NCI-H1436 treated with DMSO at 0.1 percent for 48 hours (cell line): ENCODE measurements at regions not wholly inside any gene's neighbourhood (a gene's known extent, or its start where the extent isn't known, plus 50 kb on each side); places are given as distances from the start of the nearest gene placed in this dataset.

Experiments used
- DNase-seq: peaks from one replicate; lab custom pipeline; 2025; lab: John Stamatoyannopoulos, UW

DNA sequence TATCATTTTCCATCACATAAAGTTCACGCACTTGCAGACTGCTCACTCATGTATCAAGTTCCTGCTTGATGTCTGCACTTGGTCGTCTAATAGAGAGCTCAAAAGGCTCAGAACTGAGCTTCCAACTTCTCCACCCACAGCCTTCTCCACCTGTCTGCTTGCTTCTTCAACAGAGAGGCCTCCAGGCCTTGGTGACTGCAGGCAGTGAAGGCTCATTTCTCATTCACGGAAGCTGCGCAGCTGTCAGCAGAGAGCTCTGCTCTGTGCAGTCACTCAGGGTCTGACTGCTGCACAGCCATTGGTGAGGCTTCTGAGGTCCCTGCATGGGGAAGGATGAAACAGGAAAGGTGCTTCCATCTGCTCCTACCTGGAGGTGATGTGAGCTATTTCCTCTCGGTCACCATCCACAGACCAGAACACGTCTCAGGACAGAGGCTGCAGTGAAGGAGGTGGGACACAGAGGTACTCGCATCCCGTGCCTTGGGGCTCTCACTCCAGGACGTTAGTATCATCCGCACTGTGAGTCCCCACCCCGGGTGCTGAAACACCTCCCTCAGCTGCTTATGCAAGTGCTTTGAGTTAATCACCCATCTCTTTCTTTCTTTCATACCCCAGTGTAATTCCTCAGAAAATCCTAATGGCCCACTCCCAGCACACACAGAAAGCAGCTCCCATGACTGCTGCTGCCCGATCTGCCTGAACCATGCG, 126.2 kb downstream of the TMEM18 start:
- no peak for DNase-seq

DNA sequence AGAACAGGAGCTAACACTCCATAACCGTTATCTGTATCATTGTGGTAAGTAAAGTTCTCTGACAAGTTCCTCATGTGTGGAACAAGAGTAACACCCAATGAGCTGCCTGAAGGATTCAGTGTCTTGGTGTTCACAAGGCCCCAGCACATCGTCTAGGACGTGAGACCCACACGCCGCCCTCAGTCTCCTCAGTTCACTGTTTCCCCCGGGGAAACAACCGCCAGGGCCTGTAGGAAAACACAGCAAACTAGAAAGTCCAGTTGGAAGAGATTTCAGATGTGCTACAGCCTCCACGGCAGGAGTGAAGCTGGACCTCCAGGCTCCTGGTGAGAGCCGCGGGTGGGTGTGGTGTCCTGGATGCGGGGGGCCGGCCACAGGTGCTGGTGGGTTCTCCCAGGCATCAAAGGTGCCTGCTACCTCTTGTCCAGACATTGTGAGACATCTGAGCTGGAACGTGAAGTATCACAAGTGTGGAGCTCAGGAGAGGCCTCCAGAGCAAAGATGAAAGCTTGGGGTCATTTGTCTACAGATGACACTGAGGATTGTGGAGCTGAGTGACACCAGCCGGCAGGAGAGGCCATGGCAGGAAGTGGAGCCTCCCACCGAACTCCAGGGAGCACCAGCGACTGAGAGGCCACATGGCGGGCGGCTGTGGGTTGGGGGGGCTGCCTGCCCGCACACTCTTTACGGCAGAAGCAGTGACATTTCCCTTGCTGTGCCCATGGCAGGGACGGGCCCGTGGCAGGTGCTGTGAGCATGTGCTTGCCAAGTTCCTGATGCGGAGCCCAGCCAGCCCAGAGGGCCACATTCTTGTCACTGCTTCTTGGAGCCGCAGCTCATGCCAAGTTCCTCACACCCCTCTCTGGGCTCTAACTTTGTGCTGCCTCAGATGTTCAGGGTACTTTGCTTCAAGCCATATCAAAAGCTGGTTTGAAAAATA, 131.2 kb downstream of the TMEM18 start:
- no peak for DNase-seq

DNA sequence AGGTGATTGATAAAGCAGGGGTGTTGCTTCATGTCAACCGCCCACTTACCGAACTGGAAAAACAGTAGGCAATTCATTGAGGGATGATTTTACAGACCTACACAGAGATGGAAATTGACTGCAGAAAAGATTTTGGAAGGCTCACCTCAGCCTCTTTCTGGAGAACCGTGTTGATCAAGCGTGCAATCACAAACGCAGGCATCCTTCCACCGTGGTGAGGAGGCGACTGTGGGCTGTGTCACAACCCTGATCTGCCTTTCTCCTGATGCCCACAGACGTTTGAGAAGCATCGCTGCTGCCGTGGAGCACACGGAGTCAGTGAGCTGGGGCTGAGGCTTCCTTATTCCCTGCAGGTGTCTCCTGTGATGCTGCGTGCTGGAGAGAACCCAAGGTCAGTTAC, 132.0 kb downstream of the TMEM18 start:
- no peak for DNase-seq

DNA sequence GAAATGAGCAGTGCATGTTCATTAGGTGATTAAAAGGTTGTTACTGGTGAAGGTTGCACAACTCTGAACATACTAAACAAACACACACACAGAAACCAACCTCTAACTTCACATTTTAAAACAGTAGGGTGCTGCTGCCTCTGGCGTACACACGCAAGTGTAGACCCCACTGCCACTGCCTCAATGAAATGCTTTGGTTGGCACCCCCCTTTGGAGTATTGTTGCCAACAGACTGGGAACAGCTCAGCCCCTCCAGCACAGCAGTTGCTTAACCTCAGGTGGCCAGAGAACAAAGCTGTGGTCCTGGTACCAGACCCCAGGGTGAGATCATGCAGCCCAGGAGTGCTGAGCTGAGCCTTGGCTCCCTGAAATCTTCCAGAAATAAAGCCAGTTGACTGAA, 138.6 kb downstream of the TMEM18 start:
- no peak for DNase-seq

DNA sequence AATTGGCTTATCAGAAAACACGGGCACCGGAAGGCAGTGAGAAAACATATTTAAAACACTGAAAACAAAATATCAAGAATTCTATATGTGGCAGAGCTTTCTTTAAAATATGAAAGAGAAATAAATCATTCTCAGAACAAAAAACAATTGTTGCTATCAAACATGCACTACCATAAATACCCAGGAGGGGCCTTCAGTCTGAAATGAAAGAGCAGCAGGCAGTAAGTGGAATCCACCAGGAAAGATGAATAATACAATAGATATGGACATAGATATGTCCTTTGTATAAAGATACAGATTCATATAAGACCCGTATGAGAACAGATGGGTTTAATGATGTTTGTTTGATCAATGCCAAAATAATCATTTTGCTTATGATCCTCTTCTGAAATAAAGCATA, 142.0 kb downstream of the TMEM18 start:
- DNase-seq = no peak

DNA sequence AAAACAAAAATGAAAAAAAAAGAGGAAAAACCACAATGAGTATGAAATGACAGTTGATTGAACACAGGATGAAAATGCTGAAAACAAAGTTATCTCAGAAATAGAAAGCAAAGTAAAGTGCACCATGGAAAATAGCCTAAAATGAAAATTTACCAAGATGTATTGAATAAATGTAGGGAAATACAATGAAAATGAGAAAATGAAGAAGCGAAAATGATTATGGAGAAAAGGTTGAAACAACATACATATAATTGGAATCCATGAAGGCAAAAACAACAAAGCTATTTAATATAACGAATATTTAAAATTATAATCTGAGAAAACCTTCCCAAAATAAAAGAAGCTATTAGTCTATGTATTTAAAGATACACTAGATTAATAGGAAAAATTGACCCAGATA, 147.4 kb downstream of the TMEM18 start:
- DNase-seq = no peak

- peak; percentile 37 for DNase-seq
Measured at GRCh38 chr2:529424-529823, 147.8 kb downstream of the TMEM18 start.

- DNase-seq = no peak
Measured at GRCh38 chr2:527581-527980, 149.6 kb downstream of the TMEM18 start.

DNA sequence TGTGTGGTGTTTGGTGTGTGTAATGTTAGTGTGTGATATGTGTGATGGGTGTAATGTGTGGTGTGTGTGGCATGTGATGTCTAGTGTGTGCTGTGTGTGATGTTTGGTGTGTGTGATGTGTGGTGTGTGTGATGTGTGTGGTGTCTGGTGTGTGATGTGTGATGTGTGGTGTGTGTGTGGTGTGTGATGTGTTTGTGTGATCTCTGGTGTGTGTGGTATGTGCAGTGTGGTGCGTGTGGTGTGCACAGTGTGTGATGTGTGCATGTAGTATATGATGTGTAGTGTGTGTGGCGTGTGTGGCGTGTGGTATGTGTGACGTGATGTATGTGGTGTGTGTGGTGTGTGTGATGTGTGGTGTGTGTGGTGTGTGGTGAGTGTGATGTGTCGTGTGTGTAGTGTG, 150.3 kb downstream of the TMEM18 start:
- no peak for DNase-seq

DNA sequence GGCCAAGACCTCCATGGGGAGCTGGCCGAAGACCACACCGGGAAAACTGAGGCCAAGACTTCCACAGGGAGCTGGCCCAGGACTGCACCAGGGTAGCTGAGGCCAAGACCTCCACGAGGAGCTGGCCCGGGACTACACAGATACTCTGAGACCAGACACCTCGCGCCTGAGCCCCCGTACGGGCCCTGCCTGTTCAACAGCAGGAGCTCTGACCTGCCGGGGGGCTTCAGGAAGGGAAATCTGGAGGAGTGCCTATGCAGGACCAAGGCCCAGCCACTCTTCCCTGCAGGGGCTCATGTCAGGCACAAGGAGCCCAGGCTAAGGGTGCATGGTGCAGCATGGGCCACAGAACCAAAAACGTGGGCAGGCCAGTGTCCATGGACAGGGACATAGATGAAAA, 151.6 kb downstream of the TMEM18 start:
- DNase-seq = no peak

- no peak for DNase-seq
Measured at GRCh38 chr2:525021-525420, 152.2 kb downstream of the TMEM18 start.

DNA sequence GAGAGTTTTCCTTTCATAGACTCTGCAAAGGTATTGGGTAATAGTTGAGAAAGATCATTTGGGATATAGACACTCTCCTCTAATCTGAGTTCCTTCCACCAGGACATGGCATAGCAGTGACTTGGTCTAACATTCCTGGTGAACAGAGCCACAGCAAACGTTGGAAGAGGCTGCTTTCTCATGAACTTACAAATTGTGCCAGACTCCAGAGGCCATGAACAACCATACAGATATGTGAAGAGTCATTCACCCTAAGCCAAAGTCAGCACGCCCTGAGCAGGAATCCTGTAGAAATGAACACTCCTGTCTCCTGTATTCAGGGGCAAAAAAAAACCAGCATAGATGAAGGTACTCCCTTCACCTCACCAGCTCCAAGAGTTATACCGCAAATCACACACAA, 152.8 kb downstream of the TMEM18 start:
- DNase-seq = no peak

GRCh38 chr2:523698-524270, 153.4 kb downstream of the TMEM18 start:
- no peak for DNase-seq

DNA sequence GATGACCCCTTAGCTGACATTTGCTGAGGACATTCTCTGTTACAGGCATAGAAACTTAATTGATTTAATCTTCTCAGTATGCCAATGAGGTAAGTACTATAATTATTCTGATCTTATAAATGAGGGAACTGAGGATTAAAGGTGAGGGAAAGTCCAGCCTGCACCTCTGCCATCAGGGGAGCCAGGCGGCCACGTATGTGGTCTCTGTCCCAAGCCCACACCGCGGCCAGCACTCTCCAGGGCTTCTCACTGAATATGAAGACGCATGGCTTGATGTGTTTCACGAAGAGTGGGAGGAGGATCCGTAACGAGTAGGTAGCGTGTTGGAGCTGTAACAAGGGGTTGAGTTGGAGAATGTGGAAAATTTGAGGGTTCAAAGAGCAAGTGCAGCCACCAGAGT, 154.4 kb downstream of the TMEM18 start:
- DNase-seq = no peak

DNA sequence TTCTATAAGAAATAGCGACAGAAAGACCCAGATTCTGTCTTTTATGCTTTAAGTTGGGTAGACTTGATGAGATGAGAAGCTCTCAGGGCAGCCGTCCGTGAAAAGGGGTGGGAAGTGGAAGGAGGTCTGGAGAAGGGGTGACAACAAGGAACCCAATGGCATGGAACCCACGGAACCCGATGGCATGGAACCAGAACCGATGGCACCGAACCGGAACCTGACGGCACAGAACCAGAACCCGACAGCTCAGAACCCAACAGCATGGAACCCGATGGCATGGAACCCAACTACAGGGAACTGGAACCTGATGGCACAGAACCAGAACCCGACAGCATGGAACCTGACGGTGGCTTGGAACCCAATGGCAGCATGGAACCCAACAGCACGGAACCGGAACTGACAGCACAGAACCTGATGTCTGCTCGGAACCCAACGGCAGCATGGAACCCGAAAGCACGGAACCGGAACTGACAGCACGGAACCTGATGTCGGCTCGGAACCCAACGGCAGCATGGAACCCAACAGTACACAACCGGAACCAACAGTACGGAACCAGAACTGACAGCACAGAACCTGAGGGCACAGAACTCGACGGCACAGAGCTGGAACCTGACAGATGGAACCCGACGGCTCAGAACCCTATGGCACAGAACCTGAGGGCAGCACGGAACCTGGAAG, 155.2 kb downstream of the TMEM18 start:
- DNase-seq = no peak

GRCh38 chr2:520663-521340, 156.4 kb downstream of the TMEM18 start:
- no peak for DNase-seq

- DNase-seq = no peak
Measured at GRCh38 chr2:516944-517343, 160.3 kb downstream of the TMEM18 start.

DNA sequence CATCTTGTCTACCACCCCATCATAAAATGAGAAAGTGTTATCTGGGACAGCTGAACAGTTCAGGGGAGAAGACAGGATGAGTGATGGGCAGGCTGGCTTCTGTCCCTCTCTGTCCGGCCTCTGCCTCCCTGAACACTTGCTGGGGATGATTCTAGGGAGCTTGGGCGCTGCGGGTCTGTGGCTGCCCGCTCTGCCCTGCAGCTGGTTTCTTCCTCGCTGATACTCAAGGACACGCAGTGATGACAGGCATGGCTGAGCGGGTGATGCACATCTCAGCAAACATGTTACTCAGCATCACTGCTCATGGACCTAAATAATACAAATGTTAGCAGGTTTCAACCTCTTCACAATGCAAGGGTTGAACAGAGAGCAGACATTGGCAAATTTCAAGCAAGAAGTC, 161.1 kb downstream of the TMEM18 start:
- no peak for DNase-seq

DNA sequence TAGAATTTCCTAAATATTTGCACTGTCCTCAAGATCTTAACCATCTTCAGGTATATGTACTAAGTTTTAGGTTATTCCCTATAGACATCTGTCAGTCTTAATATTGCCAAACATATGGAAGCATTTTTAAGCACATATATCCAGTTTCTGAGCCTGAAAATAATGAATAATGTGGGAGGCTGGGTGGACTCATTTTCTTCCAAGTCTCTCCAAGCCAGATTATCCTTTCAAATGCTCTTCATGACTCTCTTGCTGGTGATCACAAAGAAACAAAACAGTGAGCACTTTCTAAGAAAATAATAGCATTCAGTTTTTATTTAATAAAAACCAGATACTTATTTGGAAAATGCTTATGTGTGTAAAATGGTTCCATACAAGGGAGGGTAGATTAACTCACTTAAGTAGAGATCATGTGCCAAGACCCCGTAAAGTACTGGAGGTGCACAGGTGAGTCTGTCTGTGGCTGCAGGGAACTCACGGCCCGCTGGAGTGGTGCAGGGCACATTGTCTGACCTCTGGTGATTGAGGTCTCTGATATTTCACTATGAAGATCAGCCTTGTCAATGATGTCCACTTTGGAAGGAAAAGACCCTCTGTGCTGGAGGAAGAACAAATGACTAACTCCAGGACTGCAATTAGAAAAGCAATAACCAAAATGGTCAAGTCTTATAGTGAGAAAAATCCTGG, 161.6 kb downstream of the TMEM18 start:
- no peak for DNase-seq

DNA sequence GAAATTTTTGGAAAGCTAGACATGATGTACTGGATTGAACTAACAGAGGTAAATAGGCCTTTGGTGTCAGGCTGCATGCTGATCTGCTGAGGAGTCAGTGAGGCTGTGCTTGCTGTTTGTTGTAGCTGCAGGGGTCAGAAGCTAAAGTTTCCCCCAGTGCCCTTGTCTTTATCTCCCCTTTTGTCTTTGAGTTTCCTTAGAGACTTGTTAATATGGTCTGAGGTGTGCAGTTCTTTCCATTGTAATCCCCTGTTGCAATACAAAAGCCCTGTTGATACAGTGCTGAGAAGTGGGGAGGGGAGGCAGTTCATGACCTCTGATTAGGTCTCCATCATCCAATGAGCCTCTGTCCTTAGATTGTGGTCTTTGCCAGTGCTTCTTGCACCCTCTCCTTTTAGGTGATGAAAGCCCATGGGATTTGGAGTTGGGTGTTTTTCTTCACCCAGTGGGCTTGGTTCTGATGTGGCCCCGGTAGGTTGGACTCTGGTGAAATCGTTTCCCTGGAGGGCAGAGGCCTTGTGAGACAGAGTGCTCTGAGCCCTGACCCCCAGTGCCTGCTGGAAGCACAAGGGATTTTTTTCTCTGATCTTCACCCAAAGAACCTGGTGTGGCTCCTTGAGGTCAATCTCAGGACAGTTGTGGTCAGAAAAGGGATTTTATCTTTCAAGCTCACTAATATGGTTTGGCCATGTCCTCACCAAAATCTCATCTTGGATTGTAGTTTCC, 163.1 kb downstream of the TMEM18 start:
- DNase-seq = no peak

GRCh38 chr2:510839-511238, 166.4 kb downstream of the TMEM18 start:
- no peak for DNase-seq
